ENCODE measurements at regions not wholly inside any gene's neighbourhood (a gene's known extent, or its start where the extent isn't known, plus 50 kb on each side); places are given as distances from the start of the nearest gene placed in this dataset.

GRCh38 chr11:41895081-41895480, 435.6 kb upstream of the LRRC4C start:
- TF ChIP-seq CTCF (IDR thresholded peaks at IDR 0.05) (no peak), POLR2A (IDR thresholded peaks at IDR 0.05) (no peak)
